GM23338 (cell line): ENCODE measurements at regions not wholly inside any gene's neighbourhood (a gene's known extent, or its start where the extent isn't known, plus 50 kb on each side); places are given as distances from the start of the nearest gene placed in this dataset.

Experiments
- ATAC-seq: fragments of 200-7000 bp; cut with Tn5 transposase; 3 replicates; pipeline ENCODE4 v1.9.1; 2020
- DNase-seq: peaks from one replicate; pipeline ENCODE4 v3.0.0-alpha.2; 2015; ENCODE audit warnings: low spot score
- H2AFZ ChIP-seq: fragments of 200-600 bp; sonication (generic); 2 replicates; pipeline ENCODE4 v1.8.0; 2016; ENCODE audit warnings: antibody characterized with exemption, mild to moderate bottlenecking, moderate library complexity
- H3F3A ChIP-seq: fragments of 200-600 bp; sonication (generic); replicated peaks from 2 replicates; pipeline ENCODE4 v1.8.0; 2017; ENCODE audit warnings: antibody characterized with exemption, mixed run types, low read depth
- H3K27ac ChIP-seq: fragments of 200-600 bp; sonication (generic); 2 replicates; pipeline ENCODE4 v1.6.1; 2016; ENCODE audit warnings: low read depth
- H3K27me3 ChIP-seq: fragments of 200-600 bp; sonication (generic); 2 replicates; pipeline ENCODE4 v1.8.0; 2016; ENCODE audit warnings: mild to moderate bottlenecking, mixed run types, moderate library complexity; ENCODE audit not compliant: insufficient read depth
- H3K36me3 ChIP-seq: fragments of 200-600 bp; sonication (generic); 2 replicates; pipeline ENCODE4 v1.8.0; 2016; ENCODE audit warnings: mild to moderate bottlenecking; ENCODE audit not compliant: insufficient read depth
- H3K4me1 ChIP-seq: fragments of 200-600 bp; sonication (generic); 2 replicates; pipeline ENCODE4 v1.8.0; 2016; ENCODE audit warnings: mild to moderate bottlenecking, moderate library complexity; ENCODE audit not compliant: insufficient read depth
- H3K4me2 ChIP-seq: fragments of 200-600 bp; sonication (generic); 2 replicates; pipeline ENCODE4 v1.7.1; 2017; ENCODE audit warnings: mixed run types
- H3K4me3 ChIP-seq: fragments of 200-600 bp; sonication (generic); 2 replicates; pipeline ENCODE4 v1.6.1; 2016; ENCODE audit warnings: mixed run types
- H3K79me2 ChIP-seq: fragments of 200-600 bp; sonication (generic); replicated peaks from 2 replicates; pipeline ENCODE4 v1.8.0; 2017; ENCODE audit warnings: mild to moderate bottlenecking; ENCODE audit not compliant: insufficient read depth
- H3K9me2 ChIP-seq: fragments of 200-600 bp; sonication (generic); 2 replicates; pipeline ENCODE4 v1.8.0; 2017; ENCODE audit not compliant: insufficient read depth
- H4K20me1 ChIP-seq: fragments of 200-600 bp; sonication (generic); replicated peaks from 2 replicates; pipeline ENCODE4 v1.8.0; 2017; ENCODE audit warnings: mild to moderate bottlenecking; ENCODE audit not compliant: insufficient read depth
- H3K27ac Mint-ChIP-seq: 2 replicates; pipeline ENCODE4 v1.8.0; 2020; ENCODE audit warnings: inconsistent platforms, mild to moderate bottlenecking, moderate library complexity, mixed read lengths
- H3K27me3 Mint-ChIP-seq: 3 replicates; pipeline ENCODE4 v1.8.0; 2022; ENCODE audit warnings: low read depth, mild to moderate bottlenecking, moderate library complexity, mixed read lengths, inconsistent platforms; ENCODE audit not compliant: insufficient read depth, poor library complexity
- H3K36me3 Mint-ChIP-seq: 3 replicates; pipeline ENCODE4 v1.8.0; 2021; ENCODE audit warnings: low read depth, mild to moderate bottlenecking, inconsistent platforms, moderate library complexity, mixed read lengths
- H3K4me1 Mint-ChIP-seq: 3 replicates; pipeline ENCODE4 v1.8.0; 2020; ENCODE audit warnings: mild to moderate bottlenecking, inconsistent platforms, mixed read lengths
- H3K4me3 Mint-ChIP-seq: 3 replicates; pipeline ENCODE4 v1.8.0; 2021; ENCODE audit warnings: moderate library complexity, mild to moderate bottlenecking, inconsistent platforms, mixed read lengths
- H3K9me3 Mint-ChIP-seq: 3 replicates; pipeline ENCODE4 v1.8.0; 2020; ENCODE audit warnings: moderate library complexity, mild to moderate bottlenecking, inconsistent platforms, mixed read lengths
- CREB1 ChIP-seq: fragments of 250-450 bp; sonication (Bioruptor Pico); IDR thresholded peaks from 2 replicates; pipeline ENCODE4 v1.5.0; 2020; ENCODE audit warnings: low read depth, mild to moderate bottlenecking, moderate library complexity
- ETS1 ChIP-seq: IDR thresholded peaks from 2 replicates; pipeline ENCODE4 v1.6.1; 2016; ENCODE audit warnings: antibody characterized with exemption
- EZH2phosphoT487 ChIP-seq: fragments of 200-600 bp; sonication (generic); IDR thresholded peaks from one replicate; pipeline ENCODE4 v1.8.1; 2018; ENCODE audit warnings: antibody characterized with exemption; ENCODE audit not compliant: unreplicated experiment
- JUNB ChIP-seq: IDR thresholded peaks from one replicate; pipeline ENCODE4 v1.6.1; 2016; ENCODE audit warnings: antibody characterized with exemption; ENCODE audit not compliant: unreplicated experiment
- NANOG ChIP-seq: IDR thresholded peaks from 2 replicates; pipeline ENCODE4 v1.6.1; 2016; ENCODE audit warnings: antibody characterized with exemption, borderline replicate concordance
- POLR2AphosphoS5 ChIP-seq: IDR thresholded peaks from 2 replicates; pipeline ENCODE4 v1.6.1; 2016; ENCODE audit warnings: antibody characterized with exemption, low read depth
- STAT1 ChIP-seq: IDR thresholded peaks from one replicate; pipeline ENCODE4 v1.6.1; 2016; ENCODE audit warnings: antibody characterized with exemption; ENCODE audit not compliant: unreplicated experiment
- ZNF114 ChIP-seq: fragments of 250-450 bp; sonication (Bioruptor Pico); IDR thresholded peaks from 2 replicates; pipeline ENCODE4 v1.5.0; 2020; ENCODE audit warnings: mild to moderate bottlenecking, moderate library complexity
- ZNF331 ChIP-seq: fragments of 250-450 bp; sonication (Bioruptor Pico); IDR thresholded peaks from 2 replicates; pipeline ENCODE4 v1.5.0; 2020; ENCODE audit warnings: low read depth, mild to moderate bottlenecking, moderate library complexity
- TF ChIP-seq, protein P1 (sequence below), 2 experiments: fragments of 200-600 bp in 1 of 2; sonication (generic) in 1 of 2; conservative IDR thresholded peaks; 2 replicates each; pipeline versions ENCODE4 v1.5.1 to v1.6.1; 2016 to 2017; ENCODE audit warnings: antibody characterized with exemption in 2 of 2, low read depth in 2 of 2, mild to moderate bottlenecking in 2 of 2, moderate library complexity in 1 of 2
- TF ChIP-seq, protein P2 (sequence below): fragments of 250-450 bp; sonication (Bioruptor Pico); IDR thresholded peaks from 2 replicates; pipeline ENCODE4 v1.5.0; 2020; ENCODE audit warnings: mild to moderate bottlenecking, moderate library complexity

- TF ChIP-seq, protein P1, sequence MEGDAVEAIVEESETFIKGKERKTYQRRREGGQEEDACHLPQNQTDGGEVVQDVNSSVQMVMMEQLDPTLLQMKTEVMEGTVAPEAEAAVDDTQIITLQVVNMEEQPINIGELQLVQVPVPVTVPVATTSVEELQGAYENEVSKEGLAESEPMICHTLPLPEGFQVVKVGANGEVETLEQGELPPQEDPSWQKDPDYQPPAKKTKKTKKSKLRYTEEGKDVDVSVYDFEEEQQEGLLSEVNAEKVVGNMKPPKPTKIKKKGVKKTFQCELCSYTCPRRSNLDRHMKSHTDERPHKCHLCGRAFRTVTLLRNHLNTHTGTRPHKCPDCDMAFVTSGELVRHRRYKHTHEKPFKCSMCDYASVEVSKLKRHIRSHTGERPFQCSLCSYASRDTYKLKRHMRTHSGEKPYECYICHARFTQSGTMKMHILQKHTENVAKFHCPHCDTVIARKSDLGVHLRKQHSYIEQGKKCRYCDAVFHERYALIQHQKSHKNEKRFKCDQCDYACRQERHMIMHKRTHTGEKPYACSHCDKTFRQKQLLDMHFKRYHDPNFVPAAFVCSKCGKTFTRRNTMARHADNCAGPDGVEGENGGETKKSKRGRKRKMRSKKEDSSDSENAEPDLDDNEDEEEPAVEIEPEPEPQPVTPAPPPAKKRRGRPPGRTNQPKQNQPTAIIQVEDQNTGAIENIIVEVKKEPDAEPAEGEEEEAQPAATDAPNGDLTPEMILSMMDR (conservative IDR thresholded peaks at IDR 0.05; ENCODE audit: low read depth in 2 of 2), result no peak
- TF ChIP-seq ZNF114 (no peak), EZH2phosphoT487 (no peak), JUNB (no peak), NANOG (no peak)
Observed at GRCh38 chr6:140012150-140012549, 637.7 kb upstream of the CITED2 start (continued).

DNA sequence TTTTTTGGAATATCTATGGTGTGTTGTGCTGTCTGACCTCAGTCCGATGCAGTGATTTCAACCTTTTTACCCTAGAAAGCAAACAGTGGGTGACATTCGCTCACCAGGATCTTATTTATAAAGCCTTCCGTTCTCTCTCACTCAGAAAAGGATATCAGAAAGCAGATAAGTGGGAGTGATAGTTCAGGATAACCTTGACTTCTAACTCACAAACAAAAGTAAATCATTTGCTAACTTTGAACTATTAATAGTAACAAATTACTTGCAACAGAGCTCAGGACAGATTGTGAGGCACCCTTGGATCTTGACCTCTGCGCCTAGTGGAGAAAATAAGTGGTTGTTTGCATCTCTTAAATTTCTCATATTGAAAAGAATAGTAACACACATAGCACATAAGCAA is 637.1 kb upstream of the CITED2 start:
- H4K20me1 ChIP-seq, result no peaks in the 10 kb centered on the region
- no peaks in the 10 kb centered on the region for H3K79me2 ChIP-seq
- no peak overlapping the region for H3K4me2 ChIP-seq
- TF ChIP-seq ZNF331 (CRISPR knock-in tag) (no peak), STAT1 (no peak), EZH2phosphoT487 (no peak), POLR2AphosphoS5 (no peak), NANOG (no peak), CREB1 (CRISPR knock-in tag) (no peak), ETS1 (no peak), ZNF114 (no peak)
- TF ChIP-seq, protein P1 (conservative IDR thresholded peaks at IDR 0.05; ENCODE audit: low read depth in 2 of 2), result no peak
- TF ChIP-seq, protein P2, sequence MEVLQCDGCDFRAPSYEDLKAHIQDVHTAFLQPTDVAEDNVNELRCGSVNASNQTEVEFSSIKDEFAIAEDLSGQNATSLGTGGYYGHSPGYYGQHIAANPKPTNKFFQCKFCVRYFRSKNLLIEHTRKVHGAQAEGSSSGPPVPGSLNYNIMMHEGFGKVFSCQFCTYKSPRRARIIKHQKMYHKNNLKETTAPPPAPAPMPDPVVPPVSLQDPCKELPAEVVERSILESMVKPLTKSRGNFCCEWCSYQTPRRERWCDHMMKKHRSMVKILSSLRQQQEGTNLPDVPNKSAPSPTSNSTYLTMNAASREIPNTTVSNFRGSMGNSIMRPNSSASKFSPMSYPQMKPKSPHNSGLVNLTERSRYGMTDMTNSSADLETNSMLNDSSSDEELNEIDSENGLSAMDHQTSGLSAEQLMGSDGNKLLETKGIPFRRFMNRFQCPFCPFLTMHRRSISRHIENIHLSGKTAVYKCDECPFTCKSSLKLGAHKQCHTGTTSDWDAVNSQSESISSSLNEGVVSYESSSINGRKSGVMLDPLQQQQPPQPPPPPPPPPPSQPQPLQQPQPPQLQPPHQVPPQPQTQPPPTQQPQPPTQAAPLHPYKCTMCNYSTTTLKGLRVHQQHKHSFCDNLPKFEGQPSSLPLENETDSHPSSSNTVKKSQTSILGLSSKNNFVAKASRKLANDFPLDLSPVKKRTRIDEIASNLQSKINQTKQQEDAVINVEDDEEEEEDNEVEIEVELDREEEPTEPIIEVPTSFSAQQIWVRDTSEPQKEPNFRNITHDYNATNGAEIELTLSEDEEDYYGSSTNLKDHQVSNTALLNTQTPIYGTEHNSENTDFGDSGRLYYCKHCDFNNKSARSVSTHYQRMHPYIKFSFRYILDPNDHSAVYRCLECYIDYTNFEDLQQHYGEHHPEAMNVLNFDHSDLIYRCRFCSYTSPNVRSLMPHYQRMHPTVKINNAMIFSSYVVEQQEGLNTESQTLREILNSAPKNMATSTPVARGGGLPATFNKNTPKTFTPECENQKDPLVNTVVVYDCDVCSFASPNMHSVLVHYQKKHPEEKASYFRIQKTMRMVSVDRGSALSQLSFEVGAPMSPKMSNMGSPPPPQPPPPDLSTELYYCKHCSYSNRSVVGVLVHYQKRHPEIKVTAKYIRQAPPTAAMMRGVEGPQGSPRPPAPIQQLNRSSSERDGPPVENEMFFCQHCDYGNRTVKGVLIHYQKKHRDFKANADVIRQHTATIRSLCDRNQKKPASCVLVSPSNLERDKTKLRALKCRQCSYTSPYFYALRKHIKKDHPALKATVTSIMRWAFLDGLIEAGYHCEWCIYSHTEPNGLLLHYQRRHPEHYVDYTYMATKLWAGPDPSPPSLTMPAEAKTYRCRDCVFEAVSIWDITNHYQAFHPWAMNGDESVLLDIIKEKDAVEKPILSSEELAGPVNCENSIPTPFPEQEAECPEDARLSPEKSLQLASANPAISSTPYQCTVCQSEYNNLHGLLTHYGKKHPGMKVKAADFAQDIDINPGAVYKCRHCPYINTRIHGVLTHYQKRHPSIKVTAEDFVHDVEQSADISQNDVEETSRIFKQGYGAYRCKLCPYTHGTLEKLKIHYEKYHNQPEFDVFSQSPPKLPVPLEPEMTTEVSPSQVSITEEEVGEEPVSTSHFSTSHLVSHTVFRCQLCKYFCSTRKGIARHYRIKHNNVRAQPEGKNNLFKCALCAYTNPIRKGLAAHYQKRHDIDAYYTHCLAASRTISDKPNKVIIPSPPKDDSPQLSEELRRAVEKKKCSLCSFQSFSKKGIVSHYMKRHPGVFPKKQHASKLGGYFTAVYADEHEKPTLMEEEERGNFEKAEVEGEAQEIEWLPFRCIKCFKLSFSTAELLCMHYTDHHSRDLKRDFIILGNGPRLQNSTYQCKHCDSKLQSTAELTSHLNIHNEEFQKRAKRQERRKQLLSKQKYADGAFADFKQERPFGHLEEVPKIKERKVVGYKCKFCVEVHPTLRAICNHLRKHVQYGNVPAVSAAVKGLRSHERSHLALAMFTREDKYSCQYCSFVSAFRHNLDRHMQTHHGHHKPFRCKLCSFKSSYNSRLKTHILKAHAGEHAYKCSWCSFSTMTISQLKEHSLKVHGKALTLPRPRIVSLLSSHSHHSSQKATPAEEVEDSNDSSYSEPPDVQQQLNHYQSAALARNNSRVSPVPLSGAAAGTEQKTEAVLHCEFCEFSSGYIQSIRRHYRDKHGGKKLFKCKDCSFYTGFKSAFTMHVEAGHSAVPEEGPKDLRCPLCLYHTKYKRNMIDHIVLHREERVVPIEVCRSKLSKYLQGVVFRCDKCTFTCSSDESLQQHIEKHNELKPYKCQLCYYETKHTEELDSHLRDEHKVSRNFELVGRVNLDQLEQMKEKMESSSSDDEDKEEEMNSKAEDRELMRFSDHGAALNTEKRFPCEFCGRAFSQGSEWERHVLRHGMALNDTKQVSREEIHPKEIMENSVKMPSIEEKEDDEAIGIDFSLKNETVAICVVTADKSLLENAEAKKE (CRISPR knock-in tag), result no peak
- peaks cover 9% of the 10 kb centered on the region; the same call in 1 of the 2 replicates for H3K9me2 ChIP-seq
- H3K4me1 ChIP-seq, result no peaks in the 10 kb centered on the region
- Mint-ChIP-seq H3K27ac (no peak overlapping the region), H3K4me1 (no peaks in the 10 kb centered on the region; the same call in 2 of the 3 replicates), H3K4me3 (no peak overlapping the region), H3K36me3 (peaks cover 17% of the 10 kb centered on the region; the same call in 2 of the 3 replicates), H3K9me3 (peaks cover 22% of the 10 kb centered on the region), H3K27me3 (no peaks in the 10 kb centered on the region)
- no peaks in the 10 kb centered on the region for H3K36me3 ChIP-seq
- peak overlapping the region; percentile 29; the same call in 1 of the 2 replicates for H2AFZ ChIP-seq
- no peak overlapping the region for H3K4me3 ChIP-seq
- no peaks in the 10 kb centered on the region for H3F3A ChIP-seq
- H3K27ac ChIP-seq, result no peak overlapping the region
- H3K27me3 ChIP-seq, result no peaks in the 10 kb centered on the region
- ATAC-seq (no peak), DNase-seq (no peak)
